IMR-90 (cell line): ENCODE measurements at regions not wholly inside any gene's neighbourhood (a gene's known extent, or its start where the extent isn't known, plus 50 kb on each side); places are given as distances from the start of the nearest gene placed in this dataset.
A peak's percentile ranks its signal among the peaks of the same experiment; 100 is the strongest.

Experiments
- ATAC-seq: fragments of 200-7000 bp; cut with Tn5 transposase; 2 replicates; pipeline ENCODE4 v1.9.1; 2020; ENCODE audit warnings: low read depth, mild to moderate bottlenecking, moderate library complexity
- BruUV-seq: library from RNA; stranded (reverse); fragments of 400-500 nt; replicated peaks from 2 replicates; lab custom pipeline; 2021; lab: Mats Ljungman, UMichigan
- CTCF ChIA-PET: fragments of 300-600 bp; formaldehyde crosslinking; extraction: SDS; loops from one replicate; lab custom pipeline; 2021; ENCODE audit warnings: antibody characterized with exemption; lab: Yijun Ruan, JAX
- POLR2A ChIA-PET: fragments of 300-600 bp; sonication (Branson Sonifier 250); formaldehyde crosslinking; loops from one replicate; lab custom pipeline; 2022; ENCODE audit warnings: antibody characterized with exemption; ENCODE audit not compliant: unreplicated experiment; lab: Charles Lee
- DNase-seq: peaks from one replicate; pipeline ENCODE4 v3.0.0; 2013
- H2AFZ ChIP-seq: replicated peaks from 2 replicates; pipeline ENCODE3; 2013; ENCODE audit warnings: low read length, mild to moderate bottlenecking; ENCODE audit not compliant: poor library complexity
- H2AK5ac ChIP-seq: 2 replicates; pipeline ENCODE4 v1.6.1; 2013; ENCODE audit warnings: low read depth, low read length, inconsistent platforms
- H2AK9ac ChIP-seq: replicated peaks from 2 replicates; pipeline ENCODE3; 2013; ENCODE audit warnings: mild to moderate bottlenecking, low read depth, low read length, moderate library complexity; ENCODE audit not compliant: poor library complexity
- H2BK120ac ChIP-seq: 2 replicates; pipeline ENCODE4 v1.6.1; 2013; ENCODE audit warnings: low read depth, low read length, inconsistent platforms
- H2BK15ac ChIP-seq: 3 replicates; pipeline ENCODE4 v1.6.1; 2013; ENCODE audit warnings: low read depth, low read length, inconsistent platforms
- H2BK20ac ChIP-seq: 2 replicates; pipeline ENCODE4 v1.6.1; 2013; ENCODE audit warnings: low read depth, mild to moderate bottlenecking, inconsistent platforms, low read length, moderate library complexity
- H2BK5ac ChIP-seq: 2 replicates; pipeline ENCODE4 v1.6.1; 2013; ENCODE audit warnings: mild to moderate bottlenecking, low read depth, low read length, inconsistent platforms; ENCODE audit not compliant: poor library complexity, severe bottlenecking
- H3K14ac ChIP-seq: replicated peaks from 2 replicates; pipeline ENCODE4 v1.6.1; 2013; ENCODE audit warnings: low read depth, low read length, inconsistent platforms
- H3K18ac ChIP-seq: 2 replicates; pipeline ENCODE4 v1.6.1; 2013; ENCODE audit warnings: low read depth, low read length, control low read depth
- H3K23ac ChIP-seq: 2 replicates; pipeline ENCODE4 v1.6.1; 2013; ENCODE audit warnings: low read depth, low read length, inconsistent platforms
- H3K27ac ChIP-seq: 2 replicates; pipeline ENCODE4 v1.5.1; 2013; ENCODE audit warnings: mild to moderate bottlenecking, control low read depth, low read length; ENCODE audit not compliant: insufficient read depth
- H3K27me3 ChIP-seq: 2 replicates; pipeline ENCODE4 v1.6.1; 2013; ENCODE audit warnings: low read length; ENCODE audit not compliant: control insufficient read depth, insufficient read depth
- H3K36me3 ChIP-seq: 2 replicates; pipeline ENCODE4 v1.6.1; 2013; ENCODE audit warnings: low read length, mixed read lengths; ENCODE audit not compliant: control insufficient read depth, insufficient read depth
- H3K4ac ChIP-seq: 2 replicates; pipeline ENCODE4 v1.6.1; 2013; ENCODE audit warnings: low read depth, low read length, inconsistent platforms
- H3K4me1 ChIP-seq: 2 replicates; pipeline ENCODE4 v1.6.1; 2013; ENCODE audit warnings: low read length, mixed read lengths; ENCODE audit not compliant: control insufficient read depth, insufficient read depth
- H3K4me2 ChIP-seq: 2 replicates; pipeline ENCODE4 v1.6.1; 2013; ENCODE audit warnings: low read depth, mild to moderate bottlenecking, control low read depth, low read length, moderate library complexity
- H3K4me3 ChIP-seq: 2 replicates; pipeline ENCODE4 v1.5.1; 2013; ENCODE audit warnings: low read depth, mild to moderate bottlenecking, control low read depth, low read length, moderate library complexity; ENCODE audit not compliant: insufficient read depth
- H3K56ac ChIP-seq: 2 replicates; pipeline ENCODE4 v1.6.1; 2013; ENCODE audit warnings: low read length, inconsistent platforms; ENCODE audit not compliant: insufficient read depth; ENCODE audit errors: extremely low read depth
- H3K79me1 ChIP-seq, 2 experiments: 2 replicates each; pipeline ENCODE4 v1.6.1; 2013; ENCODE audit warnings: low read length in 2 of 2, inconsistent platforms in 1 of 2, low read depth in 1 of 2
- H3K9ac ChIP-seq: 2 replicates; pipeline ENCODE4 v1.6.1; 2013; ENCODE audit warnings: low read depth, low read length, control low read depth
- H3K9me1 ChIP-seq: 2 replicates; pipeline ENCODE4 v1.6.1; 2013; ENCODE audit warnings: low read length, inconsistent platforms; ENCODE audit not compliant: insufficient read depth
- H3K9me3 ChIP-seq: 2 replicates; pipeline ENCODE4 v1.6.1; 2013; ENCODE audit warnings: low read length; ENCODE audit not compliant: control insufficient read depth, insufficient read depth
- H4K20me1 ChIP-seq: 2 replicates; pipeline ENCODE4 v1.6.1; 2013; ENCODE audit warnings: low read length, inconsistent platforms; ENCODE audit not compliant: insufficient read depth
- H4K5ac ChIP-seq: 2 replicates; pipeline ENCODE4 v1.6.1; 2013; ENCODE audit warnings: mild to moderate bottlenecking, low read depth, low read length, control low read depth
- H4K8ac ChIP-seq, 2 experiments: 2 replicates each; pipeline ENCODE4 v1.6.1; 2013; ENCODE audit warnings: low read depth in 2 of 2, low read length in 2 of 2, control low read depth in 1 of 2, inconsistent platforms in 1 of 2
- H4K91ac ChIP-seq: 2 replicates; pipeline ENCODE4 v1.6.1; 2013; ENCODE audit warnings: low read depth, low read length, inconsistent platforms; ENCODE audit not compliant: insufficient read depth
- BHLHE40 ChIP-seq: fragments of 150-350 bp; IDR thresholded peaks from 2 replicates; pipeline ENCODE4 v1.6.1; 2016; ENCODE audit warnings: mild to moderate bottlenecking, low read depth, low read length
- CEBPB ChIP-seq: IDR thresholded peaks from 2 replicates; pipeline ENCODE4 v1.6.1; 2012; ENCODE audit warnings: low read depth, low read length, improper control_type of control experiment
- CHD1 ChIP-seq: IDR thresholded peaks from 2 replicates; pipeline ENCODE4 v1.6.1; 2012; ENCODE audit warnings: low read depth, low read length, improper control_type of control experiment
- MAFK ChIP-seq: IDR thresholded peaks from 2 replicates; pipeline ENCODE4 v1.6.1; 2012; ENCODE audit warnings: low read depth, low read length, improper control_type of control experiment
- MXI1 ChIP-seq: IDR thresholded peaks from 2 replicates; pipeline ENCODE4 v1.6.1; 2012; ENCODE audit warnings: low read depth, mild to moderate bottlenecking, low read length, moderate library complexity, borderline replicate concordance
- NFE2L2 ChIP-seq: fragments of 150-350 bp; IDR thresholded peaks from 2 replicates; pipeline ENCODE4 v1.6.1; 2016; ENCODE audit warnings: low read depth, mild to moderate bottlenecking, low read length
- RCOR1 ChIP-seq: IDR thresholded peaks from 2 replicates; pipeline ENCODE4 v1.6.1; 2012; ENCODE audit warnings: mild to moderate bottlenecking, low read length, improper control_type of control experiment; ENCODE audit not compliant: insufficient replicate concordance
- SMC3 ChIP-seq: fragments of 150-350 bp; IDR thresholded peaks from 2 replicates; pipeline ENCODE4 v1.6.1; 2016; ENCODE audit warnings: low read depth, mild to moderate bottlenecking, antibody characterized with exemption, low read length, moderate library complexity
- WGBS, 2 experiments: methylation state at CpG; one replicate each; pipeline versions ENCODE4 v1.1.5 to v1.1.7; 2013; ENCODE audit warnings: missing lambda C conversion rate in 2 of 2; ENCODE audit not compliant: insufficient read length in 1 of 2; ENCODE audit errors: extremely low coverage in 2 of 2; 5-methylcytosine and 5-hydroxymethylcytosine counted together
- dilution Hi-C: fragments of 300-500 bp; cut with HindIII; formaldehyde crosslinking; loops from one replicate; pipeline ENCODE4 v1.14.3; 2018; ENCODE audit warnings: low sequenced_read_pairs; ENCODE audit not compliant: unreplicated experiment
- in situ Hi-C: fragments of 300-500 bp; cut with MboI; formaldehyde crosslinking; loops from 3 replicates; pipeline ENCODE4 v1.14.3; 2019; ENCODE audit warnings: low sequenced_read_pairs, inconsistent platforms, mixed read lengths
- intact Hi-C: fragments of 100-400 bp; cut with micrococcal nuclease; formaldehyde crosslinking; loops from 2 replicates; pipeline ENCODE4 v1.10.0; 2022

- no peak for ATAC-seq
- H3K79me1 ChIP-seq: no peaks in the 10 kb centered on the region
- no peak overlapping the region for H4K91ac ChIP-seq
- no peak overlapping the region for H3K18ac ChIP-seq
- no peak overlapping the region for H3K56ac ChIP-seq
- no peak for TF ChIP-seq BHLHE40
- TF ChIP-seq CEBPB: no peak
- no peak for TF ChIP-seq MXI1
- TF ChIP-seq RCOR1: no peak
- no peak for TF ChIP-seq SMC3
- peak; percentile 99 for TF ChIP-seq MAFK
- no peak for TF ChIP-seq NFE2L2
- TF ChIP-seq CHD1: no peak
- H3K4me1 ChIP-seq: no peaks in the 10 kb centered on the region
- ChIA-PET CTCF (interaction anchor here (0.6 kb wide), 1 partner anchor 118 kb away, joined by 3 read pairs; no protein-coding TSS in a partner anchor), POLR2A (no interaction called here)
- no peaks in the 10 kb centered on the region for H3K9me1 ChIP-seq
- H2AFZ ChIP-seq: no peak overlapping the region
- H2BK20ac ChIP-seq: no peak overlapping the region
- no peak overlapping the region for H3K23ac ChIP-seq
- no peaks in the 10 kb centered on the region for H4K20me1 ChIP-seq
- H3K27me3 ChIP-seq: peaks cover 23% of the 10 kb centered on the region
- H2BK120ac ChIP-seq: no peak overlapping the region
- H3K4me3 ChIP-seq: no peak overlapping the region
- no peaks in the 10 kb centered on the region for H3K36me3 ChIP-seq
- H3K9ac ChIP-seq: no peak overlapping the region
- WGBS, 2 experiments: no CpG with 5 or more reads among the region's 1 CpG
- in situ Hi-C loops: no loop called here
- no peaks in the 10 kb centered on the region for H3K9me3 ChIP-seq
- H2AK9ac ChIP-seq: no peak overlapping the region
- H3K27ac ChIP-seq: no peak overlapping the region
- H3K14ac ChIP-seq: no peak overlapping the region
- H3K4ac ChIP-seq: no peak overlapping the region
- no peak for DNase-seq
- intact Hi-C loops: no loop called here
- H2AK5ac ChIP-seq: no peak overlapping the region
- H2BK5ac ChIP-seq: no peak overlapping the region
- no peak overlapping the region for H3K4me2 ChIP-seq
- no peak overlapping the region for H4K5ac ChIP-seq
- dilution Hi-C loops: no loop called here
- no TSS peak for BruUV-seq
- no peak overlapping the region for H2BK15ac ChIP-seq
- H4K8ac ChIP-seq: no peak overlapping the region
These were observed 79.2 kb downstream of the EDN1 start for GRCh38 chr6:12369355-12369754.
